PC-3 (cell line): ENCODE measurements at regions not wholly inside any gene's neighbourhood (a gene's known extent, or its start where the extent isn't known, plus 50 kb on each side); places are given as distances from the start of the nearest gene placed in this dataset.

ENCODE experiments used
- CTCF ChIP-seq: fragments of 300-600 bp; sonication (generic); conservative IDR thresholded peaks from 2 replicates; pipeline ENCODE4 v1.5.1; 2017; ENCODE audit warnings: antibody characterized with exemption, low read depth, mild to moderate bottlenecking, low read length
- EZH2phosphoT487 ChIP-seq: fragments of 300-600 bp; sonication (generic); IDR thresholded peaks from 2 replicates; pipeline ENCODE4 v1.6.1; 2018; ENCODE audit warnings: mild to moderate bottlenecking, antibody characterized with exemption, low read length, borderline replicate concordance

- TF ChIP-seq CTCF, result no peak
- TF ChIP-seq EZH2phosphoT487, result no peak
Measured at GRCh38 chr15:36256404-36256807, 323.0 kb upstream of the CDIN1 start.
